Endothelial cell of umbilical vein (primary cell): ENCODE measurements at regions not wholly inside any gene's neighbourhood (a gene's known extent, or its start where the extent isn't known, plus 50 kb on each side); places are given as distances from the start of the nearest gene placed in this dataset.

Experiments used
- BruUV-seq: library from RNA; stranded (reverse); fragments of 400-500 nt; replicated peaks from 2 replicates; lab custom pipeline; 2021; lab: Mats Ljungman, UMichigan
- CTCF ChIA-PET: fragments of 300-600, 350-600 bp; sonication (Branson Sonifier 250); formaldehyde crosslinking; loops from one replicate; lab custom pipeline; 2021; ENCODE audit warnings: antibody characterized with exemption, inconsistent platforms; lab: Charles Lee
- POLR2A ChIA-PET: fragments of 300-600, 350-600 bp; sonication (Branson Sonifier 250); formaldehyde crosslinking; loops from one replicate; lab custom pipeline; 2021; ENCODE audit warnings: antibody characterized with exemption, inconsistent platforms; lab: Charles Lee
- DNase-seq: peaks from one replicate; pipeline ENCODE4 v3.0.0-alpha.2; 2011; ENCODE audit warnings: low read depth, low spot score
- FAIRE-seq: peaks from 2 replicates; lab custom pipeline; 2011; peaks lifted over from hg19 to GRCh38; lab: Jason Lieb, UNC
- H2AFZ ChIP-seq: 2 replicates; pipeline ENCODE4 v1.6.0; 2012; ENCODE audit warnings: low read depth, low read length, control low read depth, inconsistent platforms
- H3K27ac ChIP-seq: 2 replicates; pipeline ENCODE4 v1.5.1; 2011; ENCODE audit warnings: low read depth, mild to moderate bottlenecking, control low read depth, low read length, moderate library complexity; ENCODE audit not compliant: insufficient read depth
- H3K27me3 ChIP-seq, 2 experiments: 2 replicates each; pipeline versions ENCODE4 v1.6.0 to v1.6.1; 2011; ENCODE audit warnings: low read length in 2 of 2, mixed read lengths in 1 of 2; ENCODE audit not compliant: control insufficient read depth in 2 of 2, insufficient read depth in 2 of 2
- H3K36me3 ChIP-seq, 2 experiments: 2 replicates in 1 of 2; 3 replicates in 1 of 2; pipeline ENCODE4 v1.5.1; 2011; ENCODE audit warnings: low read length in 2 of 2, mild to moderate bottlenecking in 1 of 2, moderate library complexity in 1 of 2; ENCODE audit not compliant: control insufficient read depth in 2 of 2, insufficient read depth in 2 of 2; ENCODE audit errors: extremely low read depth in 1 of 2
- H3K4me1 ChIP-seq: 3 replicates; pipeline ENCODE4 v1.5.1; 2011; ENCODE audit warnings: mild to moderate bottlenecking, low read length; ENCODE audit not compliant: control insufficient read depth, insufficient read depth; ENCODE audit errors: extremely low read depth
- H3K4me2 ChIP-seq: 2 replicates; pipeline ENCODE4 v1.6.1; 2011; ENCODE audit warnings: low read length, control low read depth, mixed read lengths; ENCODE audit not compliant: insufficient read depth
- H3K4me3 ChIP-seq, 3 experiments: fragments of 200-600 bp in 1 of 3; sonication (generic), shearing (Covaris generic) in 1 of 3; replicated peaks in 1 of 3; 2 replicates each; pipeline ENCODE4 v1.5.1; 2011 to 2016; ENCODE audit warnings: control low read depth in 3 of 3, low read length in 3 of 3, mild to moderate bottlenecking in 2 of 3, inconsistent platforms in 1 of 3, low read depth in 1 of 3, moderate library complexity in 1 of 3; ENCODE audit not compliant: insufficient read depth in 1 of 3
- H3K79me2 ChIP-seq: 2 replicates; pipeline ENCODE4 v1.6.0; 2012; ENCODE audit warnings: low read length, inconsistent platforms; ENCODE audit not compliant: control insufficient read depth, insufficient read depth
- H3K9ac ChIP-seq: replicated peaks from 2 replicates; pipeline ENCODE3; 2011; ENCODE audit warnings: low read length, control low read depth; ENCODE audit not compliant: insufficient read depth; ENCODE audit errors: extremely low read depth
- H3K9me1 ChIP-seq: replicated peaks from 3 replicates; pipeline ENCODE4 v1.6.0; 2011; ENCODE audit warnings: mild to moderate bottlenecking, low read length; ENCODE audit not compliant: control insufficient read depth, insufficient read depth; ENCODE audit errors: extremely low read depth
- H3K9me3 ChIP-seq: replicated peaks from 2 replicates; pipeline ENCODE4 v1.5.1; 2012; ENCODE audit warnings: low read length, inconsistent platforms; ENCODE audit not compliant: control insufficient read depth, insufficient read depth
- H4K20me1 ChIP-seq: replicated peaks from 2 replicates; pipeline ENCODE3; 2011; ENCODE audit warnings: mild to moderate bottlenecking, low read length; ENCODE audit not compliant: control insufficient read depth, insufficient read depth; ENCODE audit errors: extremely low read depth
- EZH2 ChIP-seq: IDR thresholded peaks from 2 replicates; pipeline ENCODE4 v1.6.1; 2012; ENCODE audit warnings: borderline replicate concordance, low read depth, mild to moderate bottlenecking, moderate library complexity, low read length, inconsistent platforms; ENCODE audit not compliant: severe bottlenecking
- FOS ChIP-seq: IDR thresholded peaks from 2 replicates; pipeline ENCODE4 v1.6.1; 2011; ENCODE audit warnings: mild to moderate bottlenecking, low read length, moderate library complexity, borderline replicate concordance; ENCODE audit not compliant: insufficient read depth
- GATA2 ChIP-seq: IDR thresholded peaks from 2 replicates; pipeline ENCODE4 v1.7.0; 2011; ENCODE audit warnings: low read depth, mild to moderate bottlenecking, moderate library complexity, mixed read lengths, low read length; ENCODE audit not compliant: insufficient read length, insufficient read depth
- JUN ChIP-seq: IDR thresholded peaks from 2 replicates; pipeline ENCODE4 v1.6.1; 2011; ENCODE audit warnings: borderline replicate concordance, low read depth; ENCODE audit not compliant: insufficient read length, insufficient read depth
- MYC ChIP-seq: IDR thresholded peaks from one replicate; pipeline ENCODE4 v1.6.1; 2011; ENCODE audit warnings: mild to moderate bottlenecking, low read depth, low read length
- POLR2A ChIP-seq: IDR thresholded peaks from 2 replicates; pipeline ENCODE4 v1.6.1; 2012; ENCODE audit warnings: low read depth, mild to moderate bottlenecking, control low read depth, low read length
- POLR2AphosphoS5 ChIP-seq: IDR thresholded peaks from 2 replicates; pipeline ENCODE4 v1.6.1; 2012; ENCODE audit warnings: low read depth, mild to moderate bottlenecking, control low read depth, low read length, moderate library complexity; ENCODE audit not compliant: insufficient read depth
- dilution Hi-C: fragments of 300-500 bp; cut with MboI; formaldehyde crosslinking; loops from one replicate; pipeline ENCODE4 v1.15.0; 2019; ENCODE audit warnings: low sequenced_read_pairs; ENCODE audit not compliant: extremely low pct_ligation_motif_present
- intact Hi-C: fragments of 100-400 bp; cut with micrococcal nuclease; formaldehyde crosslinking; loops from one replicate; pipeline ENCODE4 v1.10.0; 2022
- TF ChIP-seq, protein P1 (sequence below): IDR thresholded peaks from 2 replicates; pipeline ENCODE4 v1.6.1; 2011; ENCODE audit not compliant: insufficient read depth, insufficient read length
- TF ChIP-seq, protein P2 (sequence below), 2 donors: IDR thresholded peaks; 1 replicate in 1 of 2; 2 replicates in 1 of 2; pipeline ENCODE4 v1.5.1; 2011; ENCODE audit warnings: low read length in 2 of 2, mild to moderate bottlenecking in 2 of 2, moderate library complexity in 2 of 2, control low read depth in 1 of 2, inconsistent platforms in 1 of 2, low read depth in 1 of 2; ENCODE audit not compliant: insufficient read depth in 1 of 2; ENCODE audit errors: extremely low read depth in 1 of 2

DNA sequence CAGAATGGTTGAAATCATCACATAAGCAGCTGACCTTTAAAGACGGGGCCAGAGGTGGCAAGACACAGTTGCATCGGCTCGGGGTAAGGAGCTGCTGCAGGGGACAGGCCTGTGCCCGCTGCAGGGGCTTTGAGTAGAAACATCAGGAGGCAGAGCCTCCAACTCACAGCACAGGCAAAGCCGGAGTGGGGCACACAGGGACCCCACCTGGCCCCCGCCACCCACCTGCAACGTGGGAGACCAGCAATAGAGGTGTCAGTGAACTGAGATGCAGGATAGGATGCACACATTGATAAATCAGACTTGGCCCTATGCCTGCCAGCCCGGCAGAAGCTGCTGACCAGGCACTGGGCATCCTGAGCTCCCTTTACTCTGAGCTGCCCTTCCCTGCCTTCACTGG is 257.2 kb downstream of the NPHP4 start:
- TF ChIP-seq, protein P1, sequence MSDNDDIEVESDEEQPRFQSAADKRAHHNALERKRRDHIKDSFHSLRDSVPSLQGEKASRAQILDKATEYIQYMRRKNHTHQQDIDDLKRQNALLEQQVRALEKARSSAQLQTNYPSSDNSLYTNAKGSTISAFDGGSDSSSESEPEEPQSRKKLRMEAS = no peak
- ChIA-PET POLR2A (no interaction called here), CTCF (no interaction called here)
- Histone ChIP-seq H4K20me1 (no peaks in the 10 kb centered on the region), H3K9me1 (no peaks in the 10 kb centered on the region), H2AFZ (no peak overlapping the region), H3K4me1 (no peaks in the 10 kb centered on the region), H3K79me2 (no peaks in the 10 kb centered on the region), H3K36me3 (no peaks in the 10 kb centered on the region), H3K27ac (no peak overlapping the region), H3K9me3 (peaks cover 4% of the 10 kb centered on the region), H3K9ac (no peak overlapping the region), H3K4me3 (no peak overlapping the region), H3K4me2 (no peak overlapping the region), H3K27me3 (no peaks in the 10 kb centered on the region)
- dilution Hi-C loops (no loop called here), intact Hi-C loops (no loop called here)
- no peak for FAIRE-seq
- DNase-seq = no peak
- BruUV-seq = no TSS peak

GRCh38 chr1:5734414-5734813 is 257.8 kb downstream of the NPHP4 start:
- H4K20me1 ChIP-seq = no peaks in the 10 kb centered on the region
- H3K36me3 ChIP-seq = no peaks in the 10 kb centered on the region
- POLR2A ChIA-PET = no interaction called here
- no peak overlapping the region for H3K4me2 ChIP-seq
- DNase-seq (no peak), FAIRE-seq (no peak)
- no peaks in the 10 kb centered on the region for H3K4me1 ChIP-seq
- no peaks in the 10 kb centered on the region for H3K27me3 ChIP-seq
- no peaks in the 10 kb centered on the region for H3K9me1 ChIP-seq
- no peak overlapping the region for H3K4me3 ChIP-seq
- no peak overlapping the region for H3K27ac ChIP-seq
- intact Hi-C loops = no loop called here
- H3K9me3 ChIP-seq = peaks cover 4% of the 10 kb centered on the region
- H3K9ac ChIP-seq = no peak overlapping the region
- dilution Hi-C loops = no loop called here
- BruUV-seq = no TSS peak
- no peak overlapping the region for H2AFZ ChIP-seq
- CTCF ChIA-PET = no interaction called here
- no peaks in the 10 kb centered on the region for H3K79me2 ChIP-seq
- TF ChIP-seq, protein P2, sequence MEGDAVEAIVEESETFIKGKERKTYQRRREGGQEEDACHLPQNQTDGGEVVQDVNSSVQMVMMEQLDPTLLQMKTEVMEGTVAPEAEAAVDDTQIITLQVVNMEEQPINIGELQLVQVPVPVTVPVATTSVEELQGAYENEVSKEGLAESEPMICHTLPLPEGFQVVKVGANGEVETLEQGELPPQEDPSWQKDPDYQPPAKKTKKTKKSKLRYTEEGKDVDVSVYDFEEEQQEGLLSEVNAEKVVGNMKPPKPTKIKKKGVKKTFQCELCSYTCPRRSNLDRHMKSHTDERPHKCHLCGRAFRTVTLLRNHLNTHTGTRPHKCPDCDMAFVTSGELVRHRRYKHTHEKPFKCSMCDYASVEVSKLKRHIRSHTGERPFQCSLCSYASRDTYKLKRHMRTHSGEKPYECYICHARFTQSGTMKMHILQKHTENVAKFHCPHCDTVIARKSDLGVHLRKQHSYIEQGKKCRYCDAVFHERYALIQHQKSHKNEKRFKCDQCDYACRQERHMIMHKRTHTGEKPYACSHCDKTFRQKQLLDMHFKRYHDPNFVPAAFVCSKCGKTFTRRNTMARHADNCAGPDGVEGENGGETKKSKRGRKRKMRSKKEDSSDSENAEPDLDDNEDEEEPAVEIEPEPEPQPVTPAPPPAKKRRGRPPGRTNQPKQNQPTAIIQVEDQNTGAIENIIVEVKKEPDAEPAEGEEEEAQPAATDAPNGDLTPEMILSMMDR (IDR thresholded peaks at IDR 0.05; ENCODE audit: extremely low read depth in 1 of 2, insufficient read depth in 1 of 2, low read depth in 1 of 2, low read length in 2 of 2) = no peak
- TF ChIP-seq, protein P1 = no peak
- TF ChIP-seq GATA2 = no peak
- no peak for TF ChIP-seq JUN
- TF ChIP-seq MYC = no peak
- no peak for TF ChIP-seq EZH2
- no peak for TF ChIP-seq POLR2AphosphoS5
- TF ChIP-seq POLR2A = no peak
- no peak for TF ChIP-seq FOS
